ENCODE measurements at regions not wholly inside any gene's neighbourhood (a gene's known extent, or its start where the extent isn't known, plus 50 kb on each side); places are given as distances from the start of the nearest gene placed in this dataset.

DNA sequence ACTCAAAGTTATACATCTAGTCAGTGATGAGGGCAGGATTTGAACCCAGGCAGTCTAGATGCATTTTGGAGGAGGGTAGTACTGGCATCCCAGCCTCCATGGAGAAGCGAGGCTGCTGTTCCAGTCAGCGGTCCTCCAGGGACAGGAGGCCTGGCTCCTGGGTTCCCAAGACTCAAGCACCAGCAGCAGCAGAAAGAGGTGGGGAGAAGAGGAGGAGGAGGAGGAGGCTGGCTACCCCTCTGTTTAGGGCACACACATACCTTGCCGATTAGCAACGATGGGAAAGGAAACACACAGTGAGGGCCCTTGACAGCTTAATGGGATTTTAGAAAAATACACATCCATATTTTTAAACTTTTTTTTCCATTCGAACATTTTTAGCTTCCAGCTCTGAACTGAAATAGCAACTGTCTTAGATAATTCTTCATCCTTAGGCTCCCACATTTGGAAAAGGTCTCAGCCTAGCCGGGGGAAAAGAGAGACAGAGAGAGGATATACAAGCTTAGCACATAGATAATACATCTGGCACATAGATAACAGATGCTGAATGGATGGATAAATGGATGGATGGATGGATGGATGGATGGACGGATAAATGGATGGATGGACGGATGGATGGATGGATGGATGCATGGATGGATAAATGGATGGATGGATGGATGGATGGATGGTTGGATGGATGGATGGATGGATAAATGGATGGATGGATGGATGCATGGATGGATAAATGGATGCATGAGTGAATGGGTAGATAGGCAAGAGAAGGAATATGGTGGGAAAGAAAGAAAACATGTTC lies 87.9 kb downstream of the LBH start:
- TF ChIP-seq, protein P1, sequence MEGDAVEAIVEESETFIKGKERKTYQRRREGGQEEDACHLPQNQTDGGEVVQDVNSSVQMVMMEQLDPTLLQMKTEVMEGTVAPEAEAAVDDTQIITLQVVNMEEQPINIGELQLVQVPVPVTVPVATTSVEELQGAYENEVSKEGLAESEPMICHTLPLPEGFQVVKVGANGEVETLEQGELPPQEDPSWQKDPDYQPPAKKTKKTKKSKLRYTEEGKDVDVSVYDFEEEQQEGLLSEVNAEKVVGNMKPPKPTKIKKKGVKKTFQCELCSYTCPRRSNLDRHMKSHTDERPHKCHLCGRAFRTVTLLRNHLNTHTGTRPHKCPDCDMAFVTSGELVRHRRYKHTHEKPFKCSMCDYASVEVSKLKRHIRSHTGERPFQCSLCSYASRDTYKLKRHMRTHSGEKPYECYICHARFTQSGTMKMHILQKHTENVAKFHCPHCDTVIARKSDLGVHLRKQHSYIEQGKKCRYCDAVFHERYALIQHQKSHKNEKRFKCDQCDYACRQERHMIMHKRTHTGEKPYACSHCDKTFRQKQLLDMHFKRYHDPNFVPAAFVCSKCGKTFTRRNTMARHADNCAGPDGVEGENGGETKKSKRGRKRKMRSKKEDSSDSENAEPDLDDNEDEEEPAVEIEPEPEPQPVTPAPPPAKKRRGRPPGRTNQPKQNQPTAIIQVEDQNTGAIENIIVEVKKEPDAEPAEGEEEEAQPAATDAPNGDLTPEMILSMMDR (IDR thresholded peaks at IDR 0.05; ENCODE audit: low read depth, low read length) = no peak
- no peak for TF ChIP-seq EZH2phosphoT487 (IDR thresholded peaks at IDR 0.05; ENCODE audit: low read depth)
